ENCODE measurements at regions not wholly inside any gene's neighbourhood (a gene's known extent, or its start where the extent isn't known, plus 50 kb on each side); places are given as distances from the start of the nearest gene placed in this dataset.

GRCh38 chr2:95695613-95696012 lies 103.8 kb downstream of the TRIM43 start:
- no peak overlapping the region for H3K4me3 ChIP-seq (ENCODE audit: extremely low read depth in 1 of 4, insufficient read depth in 2 of 4, low read depth in 3 of 4, low read length in 4 of 4)
- ChIA-PET POLR2A (ENCODE audit: partially characterized antibody) (no interaction called here), CTCF (ENCODE audit: partially characterized antibody) (no interaction called here)
- H4K5ac ChIP-seq (ENCODE audit: insufficient read length, low read depth, low read length) = no peak overlapping the region
- H3K36me3 ChIP-seq (ENCODE audit: control insufficient read depth in 2 of 4, insufficient read depth in 4 of 4, low read length in 3 of 4) = no peaks in the 10 kb centered on the region
- no peak overlapping the region for H2BK5ac ChIP-seq (ENCODE audit: low read depth, low read length)
- H4K91ac ChIP-seq (replicated peaks; ENCODE audit: insufficient read length, low read length) = no peak overlapping the region
- H3K23me2 ChIP-seq (ENCODE audit: low read depth, low read length) = no peaks in the 10 kb centered on the region
- no peak overlapping the region for H3K9ac ChIP-seq (replicated peaks in 1 of 4; ENCODE audit: extremely low read depth in 1 of 4, low read depth in 3 of 4, low read length in 3 of 4)
- no peak overlapping the region for H2BK15ac ChIP-seq (ENCODE audit: low read length)
- FAIRE-seq (no peak), DNase-seq (ENCODE audit: low read depth in 1 of 2, low spot score in 2 of 2) (no peak)
- H3K56ac ChIP-seq (replicated peaks; ENCODE audit: insufficient read length, low read depth, low read length) = no peak overlapping the region
- H2AFZ ChIP-seq (ENCODE audit: low read length) = no peak overlapping the region
- no peak overlapping the region for H2BK12ac ChIP-seq (ENCODE audit: low read depth, low read length)
- no peak overlapping the region for H3K23ac ChIP-seq (ENCODE audit: insufficient read length)
- no peak overlapping the region for H3K14ac ChIP-seq (ENCODE audit: insufficient read length)
- no peak overlapping the region for H3K27ac ChIP-seq (ENCODE audit: low read depth, low read length)
- no peak overlapping the region for H3K4me2 ChIP-seq (ENCODE audit: insufficient read depth in 1 of 2, low read depth in 2 of 2, low read length in 2 of 2)
- H2AK5ac ChIP-seq (ENCODE audit: low read depth, low read length) = no peak overlapping the region
- no peaks in the 10 kb centered on the region; a peak in 1 of 7 replicates for H3K4me1 ChIP-seq (replicated peaks in 1 of 4; ENCODE audit: control insufficient read depth in 3 of 4, insufficient read depth in 4 of 4, low read length in 3 of 4)
- peaks cover 66 to 87% of the 10 kb centered on the region in 2 experiments for H3K9me3 ChIP-seq (ENCODE audit: insufficient read depth in 2 of 2, low read depth in 1 of 2, low read length in 1 of 2)
- no peaks in the 10 kb centered on the region for H3K79me2 ChIP-seq (ENCODE audit: control insufficient read depth in 1 of 2, insufficient read depth in 2 of 2, low read length in 2 of 2)
- H3K18ac ChIP-seq (ENCODE audit: extremely low read depth, low read length) = no peak overlapping the region
- H4K8ac ChIP-seq (ENCODE audit: extremely low read depth, insufficient read depth, low read length) = no peak overlapping the region
- H3K27me3 ChIP-seq (replicated peaks in 1 of 4; ENCODE audit: control insufficient read depth in 3 of 4, extremely low read depth in 1 of 4, insufficient read depth in 3 of 4, low read length in 3 of 4) = no peaks in the 10 kb centered on the region
- WGBS, 2 experiments (ENCODE audit: extremely low coverage in 1 of 2, insufficient coverage in 1 of 2, insufficient read length in 1 of 2, insufficient replicate concordance in 2 of 2, low coverage in 1 of 2, low lambda C conversion rate in 2 of 2, missing lambda C conversion rate in 1 of 2) = 74% methylated on average over 4 of the region's 4 CpGs; no CpG with 5 or more reads in 1 of the 2 experiments
- TF ChIP-seq KDM5A (IDR thresholded peaks at IDR 0.05; ENCODE audit: low read length) = no peak
- no peak for TF ChIP-seq EZH2 (IDR thresholded peaks at IDR 0.05; ENCODE audit: low read depth, low read length, severe bottlenecking)
- TF ChIP-seq JUND (IDR thresholded peaks at IDR 0.05; ENCODE audit: low read length) = no peak
- TF ChIP-seq SIN3A (conservative IDR thresholded peaks at IDR 0.05 in 1 of 2, IDR thresholded peaks at IDR 0.05 in 1 of 2; ENCODE audit: low read depth in 1 of 2, low read length in 2 of 2) = no peak
- TF ChIP-seq GABPA (IDR thresholded peaks at IDR 0.05; ENCODE audit: borderline replicate concordance, insufficient read depth, low read length) = no peak
- no peak for TF ChIP-seq SP4 (IDR thresholded peaks at IDR 0.05; ENCODE audit: low read length)
- no peak for TF ChIP-seq CHD2 (IDR thresholded peaks at IDR 0.05; ENCODE audit: low read length)
- no peak for TF ChIP-seq BACH1 (IDR thresholded peaks at IDR 0.05; ENCODE audit: low read length)
- TF ChIP-seq RXRA (IDR thresholded peaks at IDR 0.05; ENCODE audit: insufficient read depth, low read depth, low read length) = no peak
- TF ChIP-seq CBX5 (IDR thresholded peaks at IDR 0.05; ENCODE audit: low read depth, low read length) = no peak
- no peak for TF ChIP-seq MAFK (IDR thresholded peaks at IDR 0.05; ENCODE audit: low read depth, low read length)
- TF ChIP-seq YY1 (IDR thresholded peaks at IDR 0.05; ENCODE audit: low read depth, low read length) = no peak
- no peak for TF ChIP-seq SUZ12 (IDR thresholded peaks at IDR 0.05; ENCODE audit: low read length)
- TF ChIP-seq RFX5 (IDR thresholded peaks at IDR 0.05; ENCODE audit: borderline replicate concordance, low read depth, low read length) = no peak
- no peak for TF ChIP-seq SIX5 (IDR thresholded peaks at IDR 0.05; ENCODE audit: low read depth, low read length)
- no peak overlapping the region for H3K4ac ChIP-seq (replicated peaks; ENCODE audit: insufficient read length, low read depth, low read length)
- no peaks in the 10 kb centered on the region for H4K20me1 ChIP-seq (replicated peaks in 1 of 2; ENCODE audit: control insufficient read depth in 1 of 2, insufficient read depth in 2 of 2, low read length in 2 of 2)
- H2BK120ac ChIP-seq (replicated peaks; ENCODE audit: low read depth, low read length) = no peak overlapping the region
- no peak overlapping the region for H2BK20ac ChIP-seq (ENCODE audit: low read length)
- H3K79me1 ChIP-seq (ENCODE audit: low read depth, low read length) = no peaks in the 10 kb centered on the region

Data from H1 (cell line).